HepG2 (cell line): ENCODE measurements at regions not wholly inside any gene's neighbourhood (a gene's known extent, or its start where the extent isn't known, plus 50 kb on each side); places are given as distances from the start of the nearest gene placed in this dataset.

Source experiments
- ATAC-seq: fragments of 200-7000 bp; cut with Tn5 transposase; 3 replicates; pipeline ENCODE4 v1.9.1; 2020; ENCODE audit warnings: mild to moderate bottlenecking, moderate library complexity
- BruUV-seq: library from RNA; stranded (reverse); fragments of 400-500 nt; replicated peaks from 2 replicates; lab custom pipeline; 2021; lab: Mats Ljungman, UMichigan
- CTCF ChIA-PET: fragments of 300-600 bp; formaldehyde crosslinking; extraction: SDS; loops from one replicate; lab custom pipeline; 2021; ENCODE audit warnings: low total read pairs, inconsistent platforms, low intra/inter-chr PET ratio; lab: Yijun Ruan, JAX
- POLR2A ChIA-PET: fragments of 350-600 bp; sonication (Branson Sonifier 250); formaldehyde crosslinking; loops from one replicate; lab custom pipeline; 2020; ENCODE audit warnings: antibody characterized with exemption, inconsistent platforms; lab: Yijun Ruan, JAX
- DNase-seq: peaks from one replicate; pipeline ENCODE4 v3.0.0-alpha.2; 2015; ENCODE audit warnings: low spot score
- FAIRE-seq: peaks from 3 replicates; lab custom pipeline; 2011; peaks lifted over from hg19 to GRCh38; lab: Jason Lieb, UNC
- H2AFZ ChIP-seq: one replicate; pipeline ENCODE4 v1.6.1; 2011; ENCODE audit warnings: low read length, inconsistent platforms
- H3K27ac ChIP-seq: fragments of 300-600 bp; 3 replicates; pipeline ENCODE4 v1.8.0; 2011; ENCODE audit warnings: mixed run types, mild to moderate bottlenecking, mixed read lengths, low read length, inconsistent platforms; ENCODE audit not compliant: insufficient read depth; ENCODE audit errors: extremely low read length
- H3K27me3 ChIP-seq, 2 experiments: fragments of 200-600 bp in 1 of 2; 2 replicates in 1 of 2; 3 replicates in 1 of 2; pipeline versions ENCODE4 v1.6.0 to v1.8.0; 2011; ENCODE audit warnings: low read length in 2 of 2, mild to moderate bottlenecking in 2 of 2, moderate library complexity in 2 of 2, inconsistent platforms in 1 of 2; ENCODE audit not compliant: insufficient read depth in 2 of 2, control insufficient read depth in 1 of 2
- H3K36me3 ChIP-seq, 2 experiments: fragments of 200-600 bp in 1 of 2; replicated peaks in 1 of 2; 2 replicates in 1 of 2; 3 replicates in 1 of 2; pipeline versions ENCODE4 v1.5.1 to v1.8.0; 2011; ENCODE audit warnings: low read length in 2 of 2, inconsistent platforms in 1 of 2; ENCODE audit not compliant: insufficient read depth in 2 of 2, control insufficient read depth in 1 of 2
- H3K4me1 ChIP-seq: 2 replicates; pipeline ENCODE4 v1.5.1; 2012; ENCODE audit warnings: low read length, inconsistent platforms; ENCODE audit not compliant: insufficient read depth
- H3K4me2 ChIP-seq: 2 replicates; pipeline ENCODE4 v1.6.0; 2011; ENCODE audit warnings: low read depth, low read length, inconsistent platforms
- H3K4me3 ChIP-seq, 3 experiments: fragments of 200-600 bp in 1 of 3; sonication (generic), shearing (Covaris generic) in 1 of 3; replicated peaks in 1 of 3; 2 replicates each; pipeline ENCODE4 v1.5.1; 2011 to 2016; ENCODE audit warnings: low read length in 3 of 3, inconsistent platforms in 2 of 3, low read depth in 2 of 3, mild to moderate bottlenecking in 2 of 3, control low read depth in 1 of 3, mixed read lengths in 1 of 3; ENCODE audit not compliant: insufficient read depth in 1 of 3
- H3K79me2 ChIP-seq: one replicate; pipeline ENCODE4 v1.6.1; 2011; ENCODE audit warnings: low read length, inconsistent platforms; ENCODE audit not compliant: insufficient read depth
- H3K9ac ChIP-seq: 2 replicates; pipeline ENCODE4 v1.6.0; 2011; ENCODE audit warnings: mild to moderate bottlenecking, low read depth, low read length, inconsistent platforms; ENCODE audit not compliant: insufficient read depth
- H3K9me3 ChIP-seq: 2 replicates; pipeline ENCODE4 v1.5.1; 2012; ENCODE audit warnings: mild to moderate bottlenecking, low read length
- H4K20me1 ChIP-seq: 2 replicates; pipeline ENCODE4 v1.6.0; 2011; ENCODE audit warnings: inconsistent platforms, mild to moderate bottlenecking, low read length, moderate library complexity; ENCODE audit not compliant: insufficient read depth
- ATAD3A ChIP-seq: sonication (generic); formaldehyde crosslinking; IDR thresholded peaks from 2 replicates; pipeline ENCODE4 v1.4.0; 2020; ENCODE audit warnings: missing genetic modification reagents
- GFI1 ChIP-seq: sonication (generic); formaldehyde crosslinking; IDR thresholded peaks from 2 replicates; pipeline ENCODE4 v1.5.0; 2020; ENCODE audit warnings: missing genetic modification reagents, mild to moderate bottlenecking, borderline replicate concordance
- IRX3 ChIP-seq: sonication (generic); formaldehyde crosslinking; IDR thresholded peaks from 2 replicates; pipeline ENCODE4 v1.8.1; 2023; ENCODE audit warnings: mild to moderate bottlenecking, low read depth, missing genetic modification reagents, borderline replicate concordance
- MIXL1 ChIP-seq: IDR thresholded peaks from 2 replicates; pipeline ENCODE4 v1.6.1; 2016
- NFIB ChIP-seq: sonication (generic); formaldehyde crosslinking; IDR thresholded peaks from 2 replicates; pipeline ENCODE4 v1.9.0; 2021; ENCODE audit warnings: missing genetic modification reagents, mild to moderate bottlenecking, borderline replicate concordance
- PPARG ChIP-seq: conservative IDR thresholded peaks from 2 replicates; pipeline ENCODE4 v1.6.1; 2016; ENCODE audit warnings: missing biosample characterization, missing genetic modification reagents
- RARA ChIP-seq: IDR thresholded peaks from 2 replicates; pipeline ENCODE4 v1.6.1; 2016; ENCODE audit warnings: missing genetic modification reagents, missing compliant biosample characterization
- SRF ChIP-seq: IDR thresholded peaks from 2 replicates; pipeline ENCODE4 v1.6.1; 2011; ENCODE audit warnings: mild to moderate bottlenecking, low read depth, low read length, moderate library complexity
- ZNF441 ChIP-seq: sonication (generic); formaldehyde crosslinking; IDR thresholded peaks from 2 replicates; pipeline ENCODE4 v1.7.0; 2021; ENCODE audit warnings: missing genetic modification reagents, borderline replicate concordance
- ZNF720 ChIP-seq: sonication (generic); formaldehyde crosslinking; IDR thresholded peaks from 2 replicates; pipeline ENCODE4 v1.4.0; 2020; ENCODE audit warnings: missing genetic modification reagents
- ZSCAN25 ChIP-seq: sonication (generic); formaldehyde crosslinking; IDR thresholded peaks from 2 replicates; pipeline ENCODE4 v1.8.0; 2022; ENCODE audit warnings: mild to moderate bottlenecking, missing genetic modification reagents
- WGBS: methylation state at CpG from one replicate; pipeline ENCODE4 v1.1.6; 2017; ENCODE audit warnings: low lambda C conversion rate; 5-methylcytosine and 5-hydroxymethylcytosine counted together
- in situ Hi-C: cut with HindIII; loops from 2 replicates; pipeline ENCODE4 v1.10.0; 2017; ENCODE audit warnings: low pct_unique_long_range_greater_than_20kb; ENCODE audit not compliant: extremely low pct_ligation_motif_present
- intact Hi-C: fragments of 100-400 bp; cut with micrococcal nuclease; formaldehyde crosslinking; loops from one replicate; pipeline ENCODE4 v1.10.0; 2022; ENCODE audit not compliant: unreplicated experiment
- TF ChIP-seq, protein P1 (sequence below): sonication (generic); formaldehyde crosslinking; IDR thresholded peaks from 2 replicates; pipeline ENCODE4 v1.9.0; 2021; ENCODE audit warnings: missing genetic modification reagents, borderline replicate concordance
- TF ChIP-seq, protein P2 (sequence below): sonication (generic); formaldehyde crosslinking; IDR thresholded peaks from 2 replicates; pipeline ENCODE4 v1.9.0; 2021; ENCODE audit warnings: missing genetic modification reagents, mild to moderate bottlenecking, borderline replicate concordance
- TF ChIP-seq, protein P3 (sequence below): sonication (generic); formaldehyde crosslinking; IDR thresholded peaks from 2 replicates; pipeline ENCODE4 v1.8.0; 2022; ENCODE audit warnings: missing genetic modification reagents, mild to moderate bottlenecking, inconsistent platforms, borderline replicate concordance

DNA sequence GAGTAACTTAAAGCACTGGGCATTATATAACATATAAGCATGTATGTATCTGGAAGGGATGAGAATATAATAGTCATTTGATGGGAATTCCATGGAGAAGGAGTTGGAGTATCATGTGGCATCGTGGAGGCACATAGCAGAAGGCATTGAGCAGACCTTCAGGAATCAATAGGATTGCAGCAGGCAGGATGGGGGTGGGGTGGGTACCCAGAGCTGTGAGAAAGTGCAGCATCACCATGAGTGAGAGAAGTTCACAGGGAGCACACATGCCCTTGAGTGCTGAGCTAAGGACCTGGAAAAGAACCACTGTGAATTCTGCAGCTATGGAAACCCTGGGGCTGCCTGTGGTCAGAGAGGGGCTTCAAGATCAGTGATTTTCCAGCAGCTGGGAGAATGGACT lies 57.3 kb downstream of the MED10 start:
- TF ChIP-seq GFI1 (no peak), RARA (CRISPR knock-in tag) (no peak), IRX3 (CRISPR knock-in tag) (no peak), ZNF441 (no peak)
- TF ChIP-seq, all 625 proteins: peak for 0
- H3K4me1 ChIP-seq: no peaks in the 10 kb centered on the region
- no TSS peak for BruUV-seq
- no peak overlapping the region for H3K27ac ChIP-seq
- no peaks in the 10 kb centered on the region for H3K9me3 ChIP-seq
- H4K20me1 ChIP-seq: no peaks in the 10 kb centered on the region
- ChIA-PET POLR2A (no interaction called here), CTCF (no interaction called here)
- no peak overlapping the region for H3K9ac ChIP-seq
- WGBS: 0% methylated on average over 1 of the region's 1 CpG
- no peak overlapping the region for H3K4me3 ChIP-seq
- intact Hi-C loops (no loop called here), in situ Hi-C loops (no loop called here)
- H3K27me3 ChIP-seq: peaks cover 0 to 1% of the 10 kb centered on the region in 2 experiments; a peak in 1 of 5 replicates
- FAIRE-seq (no peak), DNase-seq (no peak), ATAC-seq (no peak)
- H3K4me2 ChIP-seq: no peak overlapping the region
- no peaks in the 10 kb centered on the region for H3K36me3 ChIP-seq
- no peaks in the 10 kb centered on the region for H3K79me2 ChIP-seq
- no peak overlapping the region for H2AFZ ChIP-seq

DNA sequence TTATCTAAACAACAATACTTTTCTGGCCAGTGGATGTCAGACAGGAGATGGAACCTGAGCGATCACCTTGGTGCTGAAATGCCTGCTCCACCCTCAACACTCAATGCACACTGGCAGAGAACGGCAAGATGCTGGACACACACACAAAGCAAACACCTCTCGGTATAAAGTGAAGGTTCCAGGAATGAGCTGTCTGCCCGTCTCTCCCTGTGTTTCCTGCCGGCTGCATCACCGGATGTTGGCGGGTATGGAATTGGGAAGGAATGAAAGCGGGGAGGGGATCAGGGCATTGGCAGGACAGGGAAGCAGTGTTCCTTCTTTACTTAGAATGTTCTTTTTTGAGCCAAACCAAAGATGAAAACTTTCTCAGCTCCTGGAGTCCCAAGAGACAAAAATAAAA lies 59.2 kb downstream of the MED10 start:
- H3K36me3 ChIP-seq: no peaks in the 10 kb centered on the region
- no peaks in the 10 kb centered on the region for H3K79me2 ChIP-seq
- ChIA-PET POLR2A (no interaction called here), CTCF (no interaction called here)
- H2AFZ ChIP-seq: no peak overlapping the region
- no peak overlapping the region for H3K4me2 ChIP-seq
- H3K4me3 ChIP-seq: no peak overlapping the region
- 37% methylated on average over 8 of the region's 8 CpGs for WGBS
- FAIRE-seq (no peak), DNase-seq (no peak), ATAC-seq (no peak)
- H3K4me1 ChIP-seq: no peaks in the 10 kb centered on the region
- H3K27ac ChIP-seq: no peak overlapping the region
- H3K9ac ChIP-seq: no peak overlapping the region
- no peaks in the 10 kb centered on the region for H3K9me3 ChIP-seq
- in situ Hi-C loops (no loop called here), intact Hi-C loops (no loop called here)
- H4K20me1 ChIP-seq: no peaks in the 10 kb centered on the region
- no peaks in the 10 kb centered on the region for H3K27me3 ChIP-seq
- no TSS peak for BruUV-seq
- TF ChIP-seq NFIB (CRISPR knock-in tag): no peak
- TF ChIP-seq ATAD3A: no peak
- TF ChIP-seq SRF: no peak
- TF ChIP-seq, protein P1, sequence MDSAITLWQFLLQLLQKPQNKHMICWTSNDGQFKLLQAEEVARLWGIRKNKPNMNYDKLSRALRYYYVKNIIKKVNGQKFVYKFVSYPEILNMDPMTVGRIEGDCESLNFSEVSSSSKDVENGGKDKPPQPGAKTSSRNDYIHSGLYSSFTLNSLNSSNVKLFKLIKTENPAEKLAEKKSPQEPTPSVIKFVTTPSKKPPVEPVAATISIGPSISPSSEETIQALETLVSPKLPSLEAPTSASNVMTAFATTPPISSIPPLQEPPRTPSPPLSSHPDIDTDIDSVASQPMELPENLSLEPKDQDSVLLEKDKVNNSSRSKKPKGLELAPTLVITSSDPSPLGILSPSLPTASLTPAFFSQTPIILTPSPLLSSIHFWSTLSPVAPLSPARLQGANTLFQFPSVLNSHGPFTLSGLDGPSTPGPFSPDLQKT (CRISPR knock-in tag): no peak
- TF ChIP-seq ZNF720 (CRISPR knock-in tag): no peak
- TF ChIP-seq, protein P2, sequence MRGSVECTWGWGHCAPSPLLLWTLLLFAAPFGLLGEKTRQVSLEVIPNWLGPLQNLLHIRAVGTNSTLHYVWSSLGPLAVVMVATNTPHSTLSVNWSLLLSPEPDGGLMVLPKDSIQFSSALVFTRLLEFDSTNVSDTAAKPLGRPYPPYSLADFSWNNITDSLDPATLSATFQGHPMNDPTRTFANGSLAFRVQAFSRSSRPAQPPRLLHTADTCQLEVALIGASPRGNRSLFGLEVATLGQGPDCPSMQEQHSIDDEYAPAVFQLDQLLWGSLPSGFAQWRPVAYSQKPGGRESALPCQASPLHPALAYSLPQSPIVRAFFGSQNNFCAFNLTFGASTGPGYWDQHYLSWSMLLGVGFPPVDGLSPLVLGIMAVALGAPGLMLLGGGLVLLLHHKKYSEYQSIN (CRISPR knock-in tag): no peak
- TF ChIP-seq, protein P3, sequence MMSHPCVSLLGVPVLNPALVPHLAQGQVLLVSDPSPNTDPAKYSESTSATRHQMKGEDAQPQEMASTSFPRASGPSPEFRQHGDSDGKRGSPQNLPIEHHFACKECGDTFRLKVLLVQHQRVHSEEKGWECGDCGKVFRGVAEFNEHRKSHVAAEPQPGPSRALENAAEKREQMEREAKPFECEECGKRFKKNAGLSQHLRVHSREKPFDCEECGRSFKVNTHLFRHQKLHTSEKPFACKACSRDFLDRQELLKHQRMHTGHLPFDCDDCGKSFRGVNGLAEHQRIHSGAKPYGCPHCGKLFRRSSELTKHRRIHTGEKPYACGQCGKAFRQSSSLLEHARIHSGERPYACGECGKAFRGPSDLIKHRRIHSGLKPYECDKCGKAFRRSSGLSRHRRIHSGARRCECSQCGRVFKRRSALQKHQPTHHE (CRISPR knock-in tag): no peak
- TF ChIP-seq PPARG (CRISPR knock-in tag): no peak
- TF ChIP-seq ZSCAN25: no peak
- TF ChIP-seq MIXL1 (CRISPR knock-in tag): no peak
